Fibroblast of lung (primary cell): ENCODE measurements at regions not wholly inside any gene's neighbourhood (a gene's known extent, or its start where the extent isn't known, plus 50 kb on each side); places are given as distances from the start of the nearest gene placed in this dataset.
"Not testable (repeated sequence)": the region's sequence is repeated elsewhere in the genome, so short reads cannot be mapped to it uniquely, and the experiment has no call there.

ENCODE experiments used
- DNase-seq, 2 donors: peaks; one replicate each; pipeline versions ENCODE4 v3.0.0 to v3.0.0-alpha.2; 2010; ENCODE audit warnings: low read depth in 2 of 2
- H2AFZ ChIP-seq: 2 replicates; pipeline ENCODE4 v1.5.1; 2012; ENCODE audit warnings: low read length, control low read depth, inconsistent platforms
- H3K27ac ChIP-seq: 2 replicates; pipeline ENCODE4 v1.5.1; 2011; ENCODE audit warnings: low read length, control low read depth; ENCODE audit not compliant: insufficient read depth
- H3K27me3 ChIP-seq: 2 replicates; pipeline ENCODE4 v1.5.1; 2011; ENCODE audit warnings: mild to moderate bottlenecking, low read length; ENCODE audit not compliant: control insufficient read depth, insufficient read depth
- H3K36me3 ChIP-seq: 2 replicates; pipeline ENCODE4 v1.5.1; 2011; ENCODE audit warnings: low read length; ENCODE audit not compliant: control insufficient read depth, insufficient read depth
- H3K4me1 ChIP-seq: 2 replicates; pipeline ENCODE4 v1.5.1; 2011; ENCODE audit warnings: low read length; ENCODE audit not compliant: control insufficient read depth, insufficient read depth; ENCODE audit errors: extremely low read depth
- H3K4me2 ChIP-seq: 2 replicates; pipeline ENCODE4 v1.5.1; 2011; ENCODE audit warnings: low read length, control low read depth; ENCODE audit not compliant: insufficient read depth; ENCODE audit errors: extremely low read depth
- H3K4me3 ChIP-seq, 4 experiments: fragments of 200-600 bp in 1 of 4; sonication (generic) in 1 of 4; replicated peaks in 1 of 4; 2 replicates each; pipeline ENCODE4 v1.5.1; 2011 to 2016; ENCODE audit warnings: low read length in 4 of 4, low read depth in 3 of 4, mild to moderate bottlenecking in 3 of 4, control low read depth in 2 of 4, inconsistent platforms in 1 of 4, mixed read lengths in 1 of 4; ENCODE audit not compliant: insufficient read depth in 1 of 4; ENCODE audit errors: control extremely low read depth in 1 of 4
- H3K79me2 ChIP-seq: 2 replicates; pipeline ENCODE4 v1.5.1; 2012; ENCODE audit warnings: mild to moderate bottlenecking, low read length, inconsistent platforms; ENCODE audit not compliant: control insufficient read depth, insufficient read depth
- H3K9ac ChIP-seq: 2 replicates; pipeline ENCODE4 v1.5.1; 2011; ENCODE audit warnings: mild to moderate bottlenecking, low read length, control low read depth; ENCODE audit not compliant: insufficient read depth
- H3K9me3 ChIP-seq: 2 replicates; pipeline ENCODE4 v1.5.1; 2012; ENCODE audit warnings: low read depth, low read length; ENCODE audit not compliant: control insufficient read depth, insufficient read depth
- H4K20me1 ChIP-seq: 2 replicates; pipeline ENCODE4 v1.5.1; 2011; ENCODE audit warnings: low read length; ENCODE audit not compliant: control insufficient read depth, insufficient read depth; ENCODE audit errors: extremely low read depth
- EZH2 ChIP-seq: IDR thresholded peaks from 2 replicates; pipeline ENCODE4 v1.5.1; 2012; ENCODE audit warnings: low read length, control low read depth, mild to moderate bottlenecking; ENCODE audit errors: missing control alignments
- TF ChIP-seq, protein P1 (sequence below), 2 donors: IDR thresholded peaks in 1 of 2; conservative IDR thresholded peaks in 1 of 2; 1 replicate in 1 of 2; 2 replicates in 1 of 2; pipeline ENCODE4 v1.5.1; 2011 to 2012; ENCODE audit warnings: low read length in 2 of 2, control low read depth in 1 of 2, inconsistent platforms in 1 of 2, low read depth in 1 of 2, mild to moderate bottlenecking in 1 of 2

DNA sequence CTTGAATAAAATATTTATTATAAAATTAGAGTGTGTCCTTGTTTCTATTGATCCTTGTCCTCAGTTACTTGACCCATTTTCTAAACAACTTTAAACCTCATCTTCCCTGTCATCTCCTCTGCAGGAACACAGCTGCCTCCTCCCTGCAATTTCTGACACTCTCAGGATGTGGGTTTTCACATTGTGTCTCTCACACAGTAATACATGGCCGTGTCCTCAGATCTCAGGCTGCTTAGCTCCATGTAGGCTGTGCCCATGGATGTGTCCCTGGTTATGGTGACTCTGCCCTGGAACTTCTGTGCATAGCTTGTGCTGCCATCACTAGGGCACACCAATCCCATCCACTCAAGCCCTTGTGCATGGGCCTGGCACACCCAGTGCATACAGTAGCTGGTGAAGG, 577.1 kb downstream of the GOLGA6L6 start:
- not testable (repeated sequence) for H3K4me2 ChIP-seq, H2AFZ ChIP-seq, H3K4me3 ChIP-seq, H3K79me2 ChIP-seq, H3K4me1 ChIP-seq, DNase-seq, H3K27ac ChIP-seq, H3K27me3 ChIP-seq, H3K9ac ChIP-seq, H3K9me3 ChIP-seq, H3K36me3 ChIP-seq, H4K20me1 ChIP-seq

DNA sequence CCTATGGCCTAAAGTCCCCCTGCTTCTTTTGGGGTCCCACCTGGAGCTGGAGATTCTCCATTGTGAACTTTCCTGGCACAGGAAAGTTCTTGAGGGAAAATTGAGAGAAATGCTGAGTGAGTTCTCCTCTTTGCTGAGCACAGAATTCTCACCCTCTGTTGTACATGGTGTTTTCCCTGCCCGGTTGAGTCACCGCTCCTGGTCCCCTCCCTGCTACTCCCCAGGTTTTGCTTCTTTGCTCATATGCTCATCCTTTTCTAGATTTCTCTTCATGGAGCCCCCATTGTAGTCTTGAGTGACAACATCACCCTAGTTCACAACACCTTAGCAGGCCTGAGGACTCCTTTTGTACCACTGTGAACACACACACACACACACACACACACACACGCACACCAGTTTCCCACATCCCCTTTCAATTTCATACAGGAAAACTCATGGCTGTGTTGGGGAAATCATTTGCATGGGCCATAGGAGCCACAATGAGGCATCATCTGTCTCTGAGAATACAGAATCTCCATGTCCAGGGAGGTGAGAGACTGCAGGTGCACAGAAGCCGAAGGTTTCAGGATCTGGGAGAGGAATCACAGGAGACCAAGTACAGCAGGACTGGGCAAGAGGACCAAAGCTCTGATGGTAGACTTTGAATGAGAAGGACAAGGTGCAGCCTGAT, 585.3 kb downstream of the GOLGA6L6 start:
- no peaks in the 10 kb centered on the region for H4K20me1 ChIP-seq
- H3K9ac ChIP-seq: no peak overlapping the region
- TF ChIP-seq, protein P1, sequence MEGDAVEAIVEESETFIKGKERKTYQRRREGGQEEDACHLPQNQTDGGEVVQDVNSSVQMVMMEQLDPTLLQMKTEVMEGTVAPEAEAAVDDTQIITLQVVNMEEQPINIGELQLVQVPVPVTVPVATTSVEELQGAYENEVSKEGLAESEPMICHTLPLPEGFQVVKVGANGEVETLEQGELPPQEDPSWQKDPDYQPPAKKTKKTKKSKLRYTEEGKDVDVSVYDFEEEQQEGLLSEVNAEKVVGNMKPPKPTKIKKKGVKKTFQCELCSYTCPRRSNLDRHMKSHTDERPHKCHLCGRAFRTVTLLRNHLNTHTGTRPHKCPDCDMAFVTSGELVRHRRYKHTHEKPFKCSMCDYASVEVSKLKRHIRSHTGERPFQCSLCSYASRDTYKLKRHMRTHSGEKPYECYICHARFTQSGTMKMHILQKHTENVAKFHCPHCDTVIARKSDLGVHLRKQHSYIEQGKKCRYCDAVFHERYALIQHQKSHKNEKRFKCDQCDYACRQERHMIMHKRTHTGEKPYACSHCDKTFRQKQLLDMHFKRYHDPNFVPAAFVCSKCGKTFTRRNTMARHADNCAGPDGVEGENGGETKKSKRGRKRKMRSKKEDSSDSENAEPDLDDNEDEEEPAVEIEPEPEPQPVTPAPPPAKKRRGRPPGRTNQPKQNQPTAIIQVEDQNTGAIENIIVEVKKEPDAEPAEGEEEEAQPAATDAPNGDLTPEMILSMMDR (conservative IDR thresholded peaks at IDR 0.05 in 1 of 2, IDR thresholded peaks at IDR 0.05 in 1 of 2; ENCODE audit: low read depth in 1 of 2, low read length in 2 of 2): no peak
- no peak for TF ChIP-seq EZH2
- no peak overlapping the region for H2AFZ ChIP-seq
- H3K36me3 ChIP-seq: no peaks in the 10 kb centered on the region
- H3K79me2 ChIP-seq: no peaks in the 10 kb centered on the region
- H3K4me1 ChIP-seq: no peaks in the 10 kb centered on the region
- no peaks in the 10 kb centered on the region for H3K27me3 ChIP-seq
- H3K4me3 ChIP-seq: no peak overlapping the region
- no peak overlapping the region for H3K4me2 ChIP-seq
- H3K9me3 ChIP-seq: no peaks in the 10 kb centered on the region
- H3K27ac ChIP-seq: no peak overlapping the region
- no peak for DNase-seq

DNA sequence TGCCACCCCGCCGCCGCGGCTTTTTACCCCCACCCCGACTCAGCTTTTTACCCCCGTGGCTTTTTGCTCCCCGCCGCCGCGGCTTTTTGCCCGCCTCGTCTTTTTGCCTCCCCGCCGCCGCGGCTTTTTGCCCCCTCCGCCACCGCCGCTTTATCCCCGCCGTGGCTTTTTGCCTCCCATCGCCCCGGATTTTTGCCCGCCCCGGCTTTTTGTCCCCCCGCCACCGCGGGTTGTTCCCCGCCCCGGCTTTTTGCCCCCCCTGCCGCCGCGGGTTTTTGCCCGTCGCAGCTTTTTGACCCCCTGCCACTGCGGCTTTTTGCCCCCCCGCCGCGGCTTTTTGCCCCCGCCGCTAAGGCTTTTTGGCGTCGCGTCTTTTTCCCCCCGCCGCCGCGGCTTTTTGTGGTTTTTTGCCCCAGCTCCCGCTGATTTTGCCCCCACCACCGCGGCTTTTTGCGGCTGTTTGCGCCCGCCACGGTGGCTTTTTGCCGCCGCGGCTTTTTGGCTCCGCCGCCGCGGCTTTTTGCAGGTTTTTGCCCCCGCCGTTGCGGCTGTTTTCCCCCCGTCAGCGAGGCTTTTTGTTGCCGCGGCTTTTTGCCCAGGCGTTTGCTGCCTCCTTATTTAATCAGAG, 597.2 kb downstream of the GOLGA6L6 start:
- H3K4me2 ChIP-seq: no peak overlapping the region
- H3K79me2 ChIP-seq: no peaks in the 10 kb centered on the region
- no peaks in the 10 kb centered on the region for H3K9me3 ChIP-seq
- H4K20me1 ChIP-seq: no peaks in the 10 kb centered on the region
- no peaks in the 10 kb centered on the region for H3K36me3 ChIP-seq
- no peak overlapping the region for H3K9ac ChIP-seq
- no peaks in the 10 kb centered on the region for H3K4me1 ChIP-seq
- no peak overlapping the region for H3K4me3 ChIP-seq
- no peak for DNase-seq
- H3K27ac ChIP-seq: no peak overlapping the region
- no peak overlapping the region for H2AFZ ChIP-seq
- TF ChIP-seq, protein P1 (conservative IDR thresholded peaks at IDR 0.05 in 1 of 2, IDR thresholded peaks at IDR 0.05 in 1 of 2; ENCODE audit: low read depth in 1 of 2, low read length in 2 of 2): no peak
- no peak for TF ChIP-seq EZH2
- H3K27me3 ChIP-seq: no peaks in the 10 kb centered on the region
